IMR-90 (cell line): ENCODE measurements at regions not wholly inside any gene's neighbourhood (a gene's known extent, or its start where the extent isn't known, plus 50 kb on each side); places are given as distances from the start of the nearest gene placed in this dataset.

Experiments
- ATAC-seq: fragments of 200-7000 bp; cut with Tn5 transposase; 2 replicates; pipeline ENCODE4 v1.9.1; 2020; ENCODE audit warnings: low read depth, mild to moderate bottlenecking, moderate library complexity
- BruUV-seq: library from RNA; stranded (reverse); fragments of 400-500 nt; replicated peaks from 2 replicates; lab custom pipeline; 2021; lab: Mats Ljungman, UMichigan
- CTCF ChIA-PET: fragments of 300-600 bp; formaldehyde crosslinking; extraction: SDS; loops from one replicate; lab custom pipeline; 2021; ENCODE audit warnings: antibody characterized with exemption; lab: Yijun Ruan, JAX
- POLR2A ChIA-PET: fragments of 300-600 bp; sonication (Branson Sonifier 250); formaldehyde crosslinking; loops from one replicate; lab custom pipeline; 2022; ENCODE audit warnings: antibody characterized with exemption; ENCODE audit not compliant: unreplicated experiment; lab: Charles Lee
- DNase-seq: peaks from one replicate; pipeline ENCODE4 v3.0.0; 2013
- H2AFZ ChIP-seq: replicated peaks from 2 replicates; pipeline ENCODE3; 2013; ENCODE audit warnings: low read length, mild to moderate bottlenecking; ENCODE audit not compliant: poor library complexity
- H2AK5ac ChIP-seq: 2 replicates; pipeline ENCODE4 v1.6.1; 2013; ENCODE audit warnings: low read depth, low read length, inconsistent platforms
- H2AK9ac ChIP-seq: replicated peaks from 2 replicates; pipeline ENCODE3; 2013; ENCODE audit warnings: mild to moderate bottlenecking, low read depth, low read length, moderate library complexity; ENCODE audit not compliant: poor library complexity
- H2BK120ac ChIP-seq: 2 replicates; pipeline ENCODE4 v1.6.1; 2013; ENCODE audit warnings: low read depth, low read length, inconsistent platforms
- H2BK15ac ChIP-seq: 3 replicates; pipeline ENCODE4 v1.6.1; 2013; ENCODE audit warnings: low read depth, low read length, inconsistent platforms
- H2BK20ac ChIP-seq: 2 replicates; pipeline ENCODE4 v1.6.1; 2013; ENCODE audit warnings: low read depth, mild to moderate bottlenecking, inconsistent platforms, low read length, moderate library complexity
- H2BK5ac ChIP-seq: 2 replicates; pipeline ENCODE4 v1.6.1; 2013; ENCODE audit warnings: mild to moderate bottlenecking, low read depth, low read length, inconsistent platforms; ENCODE audit not compliant: poor library complexity, severe bottlenecking
- H3K14ac ChIP-seq: replicated peaks from 2 replicates; pipeline ENCODE4 v1.6.1; 2013; ENCODE audit warnings: low read depth, low read length, inconsistent platforms
- H3K18ac ChIP-seq: 2 replicates; pipeline ENCODE4 v1.6.1; 2013; ENCODE audit warnings: low read depth, low read length, control low read depth
- H3K23ac ChIP-seq: 2 replicates; pipeline ENCODE4 v1.6.1; 2013; ENCODE audit warnings: low read depth, low read length, inconsistent platforms
- H3K27ac ChIP-seq: 2 replicates; pipeline ENCODE4 v1.5.1; 2013; ENCODE audit warnings: mild to moderate bottlenecking, control low read depth, low read length; ENCODE audit not compliant: insufficient read depth
- H3K27me3 ChIP-seq: 2 replicates; pipeline ENCODE4 v1.6.1; 2013; ENCODE audit warnings: low read length; ENCODE audit not compliant: control insufficient read depth, insufficient read depth
- H3K36me3 ChIP-seq: 2 replicates; pipeline ENCODE4 v1.6.1; 2013; ENCODE audit warnings: low read length, mixed read lengths; ENCODE audit not compliant: control insufficient read depth, insufficient read depth
- H3K4ac ChIP-seq: 2 replicates; pipeline ENCODE4 v1.6.1; 2013; ENCODE audit warnings: low read depth, low read length, inconsistent platforms
- H3K4me1 ChIP-seq: 2 replicates; pipeline ENCODE4 v1.6.1; 2013; ENCODE audit warnings: low read length, mixed read lengths; ENCODE audit not compliant: control insufficient read depth, insufficient read depth
- H3K4me2 ChIP-seq: 2 replicates; pipeline ENCODE4 v1.6.1; 2013; ENCODE audit warnings: low read depth, mild to moderate bottlenecking, control low read depth, low read length, moderate library complexity
- H3K4me3 ChIP-seq: 2 replicates; pipeline ENCODE4 v1.5.1; 2013; ENCODE audit warnings: low read depth, mild to moderate bottlenecking, control low read depth, low read length, moderate library complexity; ENCODE audit not compliant: insufficient read depth
- H3K56ac ChIP-seq: 2 replicates; pipeline ENCODE4 v1.6.1; 2013; ENCODE audit warnings: low read length, inconsistent platforms; ENCODE audit not compliant: insufficient read depth; ENCODE audit errors: extremely low read depth
- H3K79me1 ChIP-seq, 2 experiments: 2 replicates each; pipeline ENCODE4 v1.6.1; 2013; ENCODE audit warnings: low read length in 2 of 2, inconsistent platforms in 1 of 2, low read depth in 1 of 2
- H3K9ac ChIP-seq: 2 replicates; pipeline ENCODE4 v1.6.1; 2013; ENCODE audit warnings: low read depth, low read length, control low read depth
- H3K9me1 ChIP-seq: 2 replicates; pipeline ENCODE4 v1.6.1; 2013; ENCODE audit warnings: low read length, inconsistent platforms; ENCODE audit not compliant: insufficient read depth
- H3K9me3 ChIP-seq: 2 replicates; pipeline ENCODE4 v1.6.1; 2013; ENCODE audit warnings: low read length; ENCODE audit not compliant: control insufficient read depth, insufficient read depth
- H4K20me1 ChIP-seq: 2 replicates; pipeline ENCODE4 v1.6.1; 2013; ENCODE audit warnings: low read length, inconsistent platforms; ENCODE audit not compliant: insufficient read depth
- H4K5ac ChIP-seq: 2 replicates; pipeline ENCODE4 v1.6.1; 2013; ENCODE audit warnings: mild to moderate bottlenecking, low read depth, low read length, control low read depth
- H4K8ac ChIP-seq, 2 experiments: 2 replicates each; pipeline ENCODE4 v1.6.1; 2013; ENCODE audit warnings: low read depth in 2 of 2, low read length in 2 of 2, control low read depth in 1 of 2, inconsistent platforms in 1 of 2
- H4K91ac ChIP-seq: 2 replicates; pipeline ENCODE4 v1.6.1; 2013; ENCODE audit warnings: low read depth, low read length, inconsistent platforms; ENCODE audit not compliant: insufficient read depth
- BHLHE40 ChIP-seq: fragments of 150-350 bp; IDR thresholded peaks from 2 replicates; pipeline ENCODE4 v1.6.1; 2016; ENCODE audit warnings: mild to moderate bottlenecking, low read depth, low read length
- CEBPB ChIP-seq: IDR thresholded peaks from 2 replicates; pipeline ENCODE4 v1.6.1; 2012; ENCODE audit warnings: low read depth, low read length, improper control_type of control experiment
- CHD1 ChIP-seq: IDR thresholded peaks from 2 replicates; pipeline ENCODE4 v1.6.1; 2012; ENCODE audit warnings: low read depth, low read length, improper control_type of control experiment
- CTCF ChIP-seq: conservative IDR thresholded peaks from 2 replicates; pipeline ENCODE4 v1.5.1; 2012; ENCODE audit warnings: mild to moderate bottlenecking, low read depth, low read length, improper control_type of control experiment
- ELK1 ChIP-seq: fragments of 150-350 bp; IDR thresholded peaks from 2 replicates; pipeline ENCODE4 v1.6.1; 2016; ENCODE audit warnings: low read depth, mild to moderate bottlenecking, low read length, moderate library complexity, borderline replicate concordance
- FOS ChIP-seq: fragments of 150-350 bp; IDR thresholded peaks from 2 replicates; pipeline ENCODE4 v1.6.1; 2016; ENCODE audit warnings: low read depth, low read length
- MAFK ChIP-seq: IDR thresholded peaks from 2 replicates; pipeline ENCODE4 v1.6.1; 2012; ENCODE audit warnings: low read depth, low read length, improper control_type of control experiment
- MAZ ChIP-seq: IDR thresholded peaks from 2 replicates; pipeline ENCODE4 v1.6.1; 2012; ENCODE audit warnings: low read depth, mild to moderate bottlenecking, low read length, improper control_type of control experiment, moderate library complexity, borderline replicate concordance
- MXI1 ChIP-seq: IDR thresholded peaks from 2 replicates; pipeline ENCODE4 v1.6.1; 2012; ENCODE audit warnings: low read depth, mild to moderate bottlenecking, low read length, moderate library complexity, borderline replicate concordance
- NFE2L2 ChIP-seq: fragments of 150-350 bp; IDR thresholded peaks from 2 replicates; pipeline ENCODE4 v1.6.1; 2016; ENCODE audit warnings: low read depth, mild to moderate bottlenecking, low read length
- POLR2A ChIP-seq: IDR thresholded peaks from 2 replicates; pipeline ENCODE4 v1.6.1; 2012; ENCODE audit warnings: mild to moderate bottlenecking, low read depth, low read length
- RAD21 ChIP-seq: IDR thresholded peaks from 2 replicates; pipeline ENCODE4 v1.6.1; 2012; ENCODE audit warnings: low read length, improper control_type of control experiment
- RCOR1 ChIP-seq: IDR thresholded peaks from 2 replicates; pipeline ENCODE4 v1.6.1; 2012; ENCODE audit warnings: mild to moderate bottlenecking, low read length, improper control_type of control experiment; ENCODE audit not compliant: insufficient replicate concordance
- RFX5 ChIP-seq: IDR thresholded peaks from 2 replicates; pipeline ENCODE4 v1.8.0; 2012; ENCODE audit warnings: low read depth, mild to moderate bottlenecking, low read length, moderate library complexity
- SMC3 ChIP-seq: fragments of 150-350 bp; IDR thresholded peaks from 2 replicates; pipeline ENCODE4 v1.6.1; 2016; ENCODE audit warnings: low read depth, mild to moderate bottlenecking, antibody characterized with exemption, low read length, moderate library complexity
- USF2 ChIP-seq: fragments of 150-350 bp; IDR thresholded peaks from 2 replicates; pipeline ENCODE4 v1.6.1; 2017; ENCODE audit warnings: mild to moderate bottlenecking, antibody characterized with exemption, low read length, low read depth
- WGBS, 2 experiments: methylation state at CpG; one replicate each; pipeline versions ENCODE4 v1.1.5 to v1.1.7; 2013; ENCODE audit warnings: missing lambda C conversion rate in 2 of 2; ENCODE audit not compliant: insufficient read length in 1 of 2; ENCODE audit errors: extremely low coverage in 2 of 2; 5-methylcytosine and 5-hydroxymethylcytosine counted together
- dilution Hi-C: fragments of 300-500 bp; cut with HindIII; formaldehyde crosslinking; loops from one replicate; pipeline ENCODE4 v1.14.3; 2018; ENCODE audit warnings: low sequenced_read_pairs; ENCODE audit not compliant: unreplicated experiment
- in situ Hi-C: fragments of 300-500 bp; cut with MboI; formaldehyde crosslinking; loops from 3 replicates; pipeline ENCODE4 v1.14.3; 2019; ENCODE audit warnings: low sequenced_read_pairs, inconsistent platforms, mixed read lengths
- intact Hi-C: fragments of 100-400 bp; cut with micrococcal nuclease; formaldehyde crosslinking; loops from 2 replicates; pipeline ENCODE4 v1.10.0; 2022

- H3K36me3 ChIP-seq = no peaks in the 10 kb centered on the region
- peak overlapping the region; percentile 98 for H2BK15ac ChIP-seq
- POLR2A ChIA-PET = interaction anchor here (1.0 kb wide), 1 partner anchor 9 kb away, joined by 3 read pairs; no protein-coding TSS in a partner anchor
- H3K23ac ChIP-seq = no peak overlapping the region; the same call in 1 of the 2 replicates
- H4K20me1 ChIP-seq = no peaks in the 10 kb centered on the region
- no peak overlapping the region for H3K27ac ChIP-seq
- no peak for TF ChIP-seq CTCF
- no peak for TF ChIP-seq CEBPB
- TF ChIP-seq RCOR1 = no peak
- TF ChIP-seq MAFK = no peak
- no peak for TF ChIP-seq ELK1
- no peak for TF ChIP-seq MXI1
- no peak for TF ChIP-seq SMC3
- TF ChIP-seq CHD1 = no peak
- no peak for TF ChIP-seq FOS
- no peak for TF ChIP-seq POLR2A
- no peak for TF ChIP-seq MAZ
- no peak for TF ChIP-seq RFX5
- no peak for TF ChIP-seq USF2
- no peak for TF ChIP-seq NFE2L2
- no peak for TF ChIP-seq RAD21
- TF ChIP-seq BHLHE40 = no peak
- DNase-seq (no peak), ATAC-seq (no peak)
- no peaks in the 10 kb centered on the region for H3K27me3 ChIP-seq
- no peak overlapping the region for H3K4me3 ChIP-seq
- WGBS, 2 experiments = no CpG with 5 or more reads among the region's 1 CpG
- in situ Hi-C loops = no loop called here
- peaks cover 4% of the 10 kb centered on the region for H3K9me1 ChIP-seq
- peak overlapping the region; percentile 99 for H2BK5ac ChIP-seq
- intact Hi-C loops = no loop called here
- peak overlapping the region; percentile 54; the same call in 1 of the 2 replicates for H3K4ac ChIP-seq
- CTCF ChIA-PET = interaction anchor here (0.7 kb wide), 1 partner anchor 64 kb away, joined by 3 read pairs; no protein-coding TSS in a partner anchor
- peak overlapping the region; percentile 87 for H2BK120ac ChIP-seq
- H2AFZ ChIP-seq = no peak overlapping the region
- H3K14ac ChIP-seq = peak overlapping the region; percentile 62; the same call in 1 of the 2 replicates
- no peak overlapping the region for H2AK9ac ChIP-seq
- peak overlapping the region; percentile 91 to 98 for H4K8ac ChIP-seq
- no peaks in the 10 kb centered on the region for H3K9me3 ChIP-seq
- H3K9ac ChIP-seq = no peak overlapping the region
- peak overlapping the region; percentile 81 for H4K91ac ChIP-seq
- no TSS peak for BruUV-seq
- peak overlapping the region; percentile 48; the same call in 1 of the 2 replicates for H3K18ac ChIP-seq
- dilution Hi-C loops = no loop called here
- H3K56ac ChIP-seq = peak overlapping the region; percentile 67; the same call in 1 of the 2 replicates
- peaks cover 11% of the 10 kb centered on the region for H3K4me1 ChIP-seq
- no peak overlapping the region for H3K4me2 ChIP-seq
- H2AK5ac ChIP-seq = no peak overlapping the region; the same call in 1 of the 2 replicates
- peaks cover 4 to 5% of the 10 kb centered on the region in 2 experiments; a peak in 1 of 4 replicates for H3K79me1 ChIP-seq
- H2BK20ac ChIP-seq = peak overlapping the region; percentile 81; the same call in 1 of the 2 replicates
- H4K5ac ChIP-seq = peak overlapping the region; percentile 35; the same call in 1 of the 2 replicates
These were observed 833.5 kb downstream of the KCNA4 start for GRCh38 chr11:29183301-29183700.
